VCaP (cell line): ENCODE measurements at regions not wholly inside any gene's neighbourhood (a gene's known extent, or its start where the extent isn't known, plus 50 kb on each side); places are given as distances from the start of the nearest gene placed in this dataset.

Source experiments
- H3K27ac ChIP-seq: fragments of 450-650 bp; 2 replicates; pipeline ENCODE4 v1.5.1; 2017
- TF ChIP-seq, protein P1 (sequence below): fragments of 450-650 bp; conservative IDR thresholded peaks from 2 replicates; pipeline ENCODE4 v1.5.1; 2017; ENCODE audit warnings: mild to moderate bottlenecking, moderate library complexity

DNA sequence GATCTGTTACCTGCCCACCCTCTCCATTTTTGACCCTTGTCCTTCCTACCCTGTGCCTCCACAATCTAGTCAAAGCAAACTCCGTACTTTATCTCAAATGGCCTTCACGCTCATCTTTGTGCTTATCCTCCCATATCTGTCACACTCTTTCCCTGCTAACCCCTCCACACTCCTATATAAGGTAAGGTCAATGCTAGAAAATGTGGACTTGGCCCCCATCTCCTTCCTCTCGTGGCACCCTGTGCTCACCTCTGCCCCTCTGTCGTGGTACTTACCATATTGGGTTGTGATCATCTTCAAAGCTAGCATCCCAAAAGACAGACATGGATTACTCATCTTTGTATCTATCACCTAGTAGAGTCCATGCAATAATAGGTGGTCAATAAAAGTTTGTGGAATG is 127.6 kb upstream of the FOXQ1 start:
- H3K27ac ChIP-seq = no peak overlapping the region
- TF ChIP-seq, protein P1, sequence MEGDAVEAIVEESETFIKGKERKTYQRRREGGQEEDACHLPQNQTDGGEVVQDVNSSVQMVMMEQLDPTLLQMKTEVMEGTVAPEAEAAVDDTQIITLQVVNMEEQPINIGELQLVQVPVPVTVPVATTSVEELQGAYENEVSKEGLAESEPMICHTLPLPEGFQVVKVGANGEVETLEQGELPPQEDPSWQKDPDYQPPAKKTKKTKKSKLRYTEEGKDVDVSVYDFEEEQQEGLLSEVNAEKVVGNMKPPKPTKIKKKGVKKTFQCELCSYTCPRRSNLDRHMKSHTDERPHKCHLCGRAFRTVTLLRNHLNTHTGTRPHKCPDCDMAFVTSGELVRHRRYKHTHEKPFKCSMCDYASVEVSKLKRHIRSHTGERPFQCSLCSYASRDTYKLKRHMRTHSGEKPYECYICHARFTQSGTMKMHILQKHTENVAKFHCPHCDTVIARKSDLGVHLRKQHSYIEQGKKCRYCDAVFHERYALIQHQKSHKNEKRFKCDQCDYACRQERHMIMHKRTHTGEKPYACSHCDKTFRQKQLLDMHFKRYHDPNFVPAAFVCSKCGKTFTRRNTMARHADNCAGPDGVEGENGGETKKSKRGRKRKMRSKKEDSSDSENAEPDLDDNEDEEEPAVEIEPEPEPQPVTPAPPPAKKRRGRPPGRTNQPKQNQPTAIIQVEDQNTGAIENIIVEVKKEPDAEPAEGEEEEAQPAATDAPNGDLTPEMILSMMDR = no peak

DNA sequence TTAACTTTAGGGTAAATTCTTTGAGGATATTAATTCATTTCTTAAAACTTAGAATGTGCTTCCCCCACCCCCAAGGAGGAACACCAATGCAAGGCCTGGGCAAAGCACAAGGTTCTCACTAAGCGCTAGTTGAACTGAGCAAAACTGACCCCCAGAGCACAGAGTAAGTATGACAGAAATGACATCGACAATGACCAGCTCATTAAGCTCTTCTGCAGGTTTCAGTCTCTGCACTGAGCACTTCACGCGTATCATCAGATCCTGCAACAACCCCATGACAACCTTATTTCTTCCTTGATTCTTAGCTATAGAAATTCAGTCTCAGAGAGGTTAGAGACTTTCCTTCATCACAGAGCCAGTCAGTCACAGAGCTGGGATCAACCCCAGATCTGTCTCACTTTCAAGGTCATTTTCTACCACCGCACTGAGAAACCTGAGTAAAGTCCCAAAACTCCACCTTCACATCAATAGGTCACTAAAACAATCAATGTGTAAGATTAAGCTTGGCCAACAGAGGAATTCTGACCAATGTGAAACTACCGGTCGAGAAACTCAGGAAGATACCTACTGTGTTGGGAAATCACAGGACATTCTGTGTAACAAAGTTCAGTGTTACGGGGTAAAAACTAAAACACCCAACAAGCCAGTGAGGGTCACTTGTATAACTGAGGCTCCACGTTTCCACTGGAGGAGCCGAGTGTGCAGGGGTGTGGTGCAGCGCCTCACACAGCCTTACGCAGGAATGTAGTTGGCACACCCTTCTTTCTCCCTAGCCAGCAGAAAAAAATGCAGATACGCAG is 129.0 kb upstream of the FOXQ1 start:
- no peak overlapping the region for H3K27ac ChIP-seq
- TF ChIP-seq, protein P1 = no peak

DNA sequence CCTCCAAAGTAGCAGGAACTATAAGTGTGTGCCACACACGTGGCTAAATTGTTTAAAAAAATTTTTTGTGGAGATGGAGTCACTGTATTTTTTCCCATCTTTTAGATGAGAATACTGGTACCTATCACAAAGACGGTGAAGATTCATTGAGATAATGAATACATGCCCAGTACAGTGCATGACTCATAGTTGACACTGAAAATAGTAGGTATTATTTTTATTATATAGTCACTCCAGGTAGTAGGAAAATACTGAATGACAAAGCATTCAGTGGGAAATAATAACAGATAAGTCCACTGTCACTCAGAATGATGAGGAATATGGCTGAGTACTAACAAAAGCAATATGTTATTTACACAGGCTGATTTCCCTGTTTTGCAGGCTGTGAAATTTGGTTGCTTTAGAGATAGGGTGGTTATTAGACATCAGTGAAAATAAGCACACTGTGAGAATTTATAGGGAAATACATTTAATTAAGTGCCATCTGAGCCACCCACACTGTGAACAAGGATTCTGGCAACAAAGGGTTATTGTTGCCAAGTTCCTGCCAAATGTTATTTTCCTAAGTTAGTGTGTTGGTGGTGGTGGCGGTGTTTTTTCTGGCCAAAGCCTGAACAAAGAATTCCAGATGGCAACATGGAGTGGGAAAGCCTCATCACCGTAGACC is 129.8 kb upstream of the FOXQ1 start:
- no peak overlapping the region for H3K27ac ChIP-seq

DNA sequence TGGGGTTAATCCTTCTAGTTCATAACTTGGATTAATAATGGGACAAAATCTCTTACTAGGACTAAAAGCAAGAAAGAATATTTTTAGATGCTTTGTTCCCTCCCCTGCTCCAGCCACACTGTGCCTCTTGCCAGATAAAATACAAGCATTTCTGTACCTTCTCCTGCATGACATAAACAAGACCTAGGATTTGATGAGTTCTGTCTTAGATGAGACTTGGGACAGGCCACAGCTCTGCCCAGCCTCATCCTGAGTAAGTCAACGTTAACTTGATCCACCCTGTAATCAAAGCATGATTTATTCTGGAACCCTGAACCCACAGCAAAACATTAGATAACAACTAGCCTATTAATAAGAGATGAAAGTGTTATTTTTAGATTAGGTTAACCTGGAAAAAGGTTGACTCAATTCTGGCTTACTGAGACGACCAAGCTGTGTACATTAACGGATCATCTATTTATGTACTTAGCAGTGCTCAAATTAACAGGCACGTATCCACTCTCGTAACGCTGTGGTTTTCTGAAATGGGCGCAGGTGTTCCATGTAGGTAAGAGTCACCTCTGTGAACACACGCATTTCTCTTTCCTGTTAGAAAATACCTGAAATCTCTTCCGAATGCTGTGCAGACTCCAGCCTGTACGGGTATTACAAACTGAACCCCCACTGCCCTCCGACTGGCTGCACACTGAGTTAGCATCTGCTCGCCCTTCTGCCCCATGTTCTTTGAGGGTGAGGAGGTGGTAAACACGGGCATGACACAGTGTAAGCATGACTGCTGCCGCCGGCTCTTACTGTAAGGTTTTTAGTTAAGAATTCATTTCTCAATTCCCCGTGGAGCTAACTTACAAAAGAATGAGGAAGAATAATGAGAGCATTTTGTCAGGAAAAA is 132.1 kb upstream of the FOXQ1 start:
- TF ChIP-seq, protein P1 = no peak
- no peak overlapping the region for H3K27ac ChIP-seq

More for the DNA sequence above, 129.8 kb upstream of the FOXQ1 start:
- TF ChIP-seq, protein P1 = no peak

DNA sequence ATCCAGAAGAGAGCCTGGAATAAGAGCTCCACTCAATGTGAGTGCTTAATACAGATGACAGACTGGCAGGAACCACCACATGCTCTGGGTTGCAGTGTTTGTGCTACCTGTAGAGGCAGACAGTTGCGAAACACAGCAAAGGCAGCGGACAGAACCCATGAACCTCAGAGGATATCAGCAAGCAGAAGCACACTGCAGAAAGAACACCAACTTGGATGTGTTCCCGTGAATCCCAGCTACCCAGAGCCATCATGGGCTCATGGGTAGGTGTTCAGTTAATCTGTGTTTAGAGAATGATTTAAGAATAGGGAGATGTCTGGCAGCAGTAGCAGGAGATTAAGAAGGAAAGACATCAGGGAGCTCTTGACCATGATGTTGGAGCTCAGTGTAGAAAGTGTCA is 133.3 kb upstream of the FOXQ1 start:
- H3K27ac ChIP-seq = no peak overlapping the region
- TF ChIP-seq, protein P1 = no peak

DNA sequence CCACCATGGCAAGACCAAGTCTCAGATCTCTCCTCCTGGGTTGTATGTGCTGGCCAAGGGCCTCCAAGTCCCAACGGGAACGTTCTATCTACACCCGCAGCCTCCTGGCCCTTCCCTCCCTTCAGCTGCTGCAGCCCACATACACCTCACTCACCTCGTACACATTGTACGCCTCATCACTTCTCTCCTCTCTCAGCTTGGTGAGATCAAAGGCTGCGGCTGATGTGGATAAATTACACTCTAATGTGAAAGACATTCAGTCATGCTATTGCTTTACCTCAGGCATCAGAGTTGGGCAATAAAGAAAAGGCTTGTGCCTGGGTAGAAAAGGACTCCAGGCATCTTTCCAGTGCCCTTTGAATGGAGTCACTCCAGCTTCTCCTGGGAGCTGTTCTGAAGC is 135.3 kb upstream of the FOXQ1 start:
- no peak overlapping the region for H3K27ac ChIP-seq
- TF ChIP-seq, protein P1 = no peak

DNA sequence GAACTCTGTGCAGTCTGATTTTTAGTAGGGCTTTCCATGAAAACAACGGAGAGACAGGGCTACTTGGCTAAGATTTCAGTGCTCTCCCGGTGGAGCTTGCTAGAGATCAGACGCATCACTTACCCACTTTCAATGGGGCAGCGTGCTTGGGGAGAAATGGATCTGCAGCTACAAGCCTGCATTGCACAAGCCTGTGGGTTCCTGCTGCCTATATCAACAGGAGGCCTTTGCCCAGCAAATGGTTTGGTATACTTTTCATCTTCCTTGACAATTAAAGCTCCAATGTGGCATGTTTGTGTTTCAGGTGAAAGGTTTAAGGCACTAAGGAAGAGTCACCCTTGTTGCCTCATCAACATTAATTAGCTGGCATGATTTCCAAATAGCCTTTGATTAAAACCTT is 136.0 kb upstream of the FOXQ1 start:
- no peak overlapping the region for H3K27ac ChIP-seq
- TF ChIP-seq, protein P1 = no peak
